ENCODE measurements at regions not wholly inside any gene's neighbourhood (a gene's known extent, or its start where the extent isn't known, plus 50 kb on each side); places are given as distances from the start of the nearest gene placed in this dataset.

DNA sequence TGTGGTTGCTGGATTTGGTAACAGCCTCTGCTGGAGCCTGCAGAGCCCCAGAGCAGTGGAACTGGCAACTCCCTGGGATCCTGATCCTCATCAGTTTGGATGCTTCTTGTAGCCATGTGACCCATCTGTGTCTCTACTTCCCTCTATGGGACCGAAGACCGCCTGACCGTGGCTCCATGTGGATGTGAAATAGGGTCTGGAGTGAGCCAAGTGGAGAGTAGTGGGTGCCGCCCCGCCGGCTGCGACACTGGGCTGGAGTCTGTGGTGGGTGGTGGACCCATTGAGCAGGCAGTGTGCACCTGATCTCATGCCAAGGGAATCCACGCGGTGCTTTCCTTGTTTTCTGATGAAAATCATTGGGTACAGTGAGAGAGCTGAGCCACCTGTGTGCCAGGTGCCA, 543.2 kb upstream of the B3GAT1 start:
- TF ChIP-seq JUN (IDR thresholded peaks at IDR 0.05; ENCODE audit: low read depth, low read length) (no peak), TCF12 (IDR thresholded peaks at IDR 0.05; ENCODE audit: low read depth, low read length) (no peak), YY1 (IDR thresholded peaks at IDR 0.05; ENCODE audit: low read depth, low read length) (no peak), POLR2AphosphoS5 (IDR thresholded peaks at IDR 0.05; ENCODE audit: low read depth, low read length) (no peak), PHF8 (conservative IDR thresholded peaks at IDR 0.05; ENCODE audit: low read depth, low read length) (no peak), TEAD4 (IDR thresholded peaks at IDR 0.05; ENCODE audit: low read depth, low read length) (no peak), JUND (IDR thresholded peaks at IDR 0.05; ENCODE audit: low read length) (no peak)
- TF ChIP-seq, protein P1, sequence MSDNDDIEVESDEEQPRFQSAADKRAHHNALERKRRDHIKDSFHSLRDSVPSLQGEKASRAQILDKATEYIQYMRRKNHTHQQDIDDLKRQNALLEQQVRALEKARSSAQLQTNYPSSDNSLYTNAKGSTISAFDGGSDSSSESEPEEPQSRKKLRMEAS (IDR thresholded peaks at IDR 0.05) = no peak
- TF ChIP-seq, protein P2, sequence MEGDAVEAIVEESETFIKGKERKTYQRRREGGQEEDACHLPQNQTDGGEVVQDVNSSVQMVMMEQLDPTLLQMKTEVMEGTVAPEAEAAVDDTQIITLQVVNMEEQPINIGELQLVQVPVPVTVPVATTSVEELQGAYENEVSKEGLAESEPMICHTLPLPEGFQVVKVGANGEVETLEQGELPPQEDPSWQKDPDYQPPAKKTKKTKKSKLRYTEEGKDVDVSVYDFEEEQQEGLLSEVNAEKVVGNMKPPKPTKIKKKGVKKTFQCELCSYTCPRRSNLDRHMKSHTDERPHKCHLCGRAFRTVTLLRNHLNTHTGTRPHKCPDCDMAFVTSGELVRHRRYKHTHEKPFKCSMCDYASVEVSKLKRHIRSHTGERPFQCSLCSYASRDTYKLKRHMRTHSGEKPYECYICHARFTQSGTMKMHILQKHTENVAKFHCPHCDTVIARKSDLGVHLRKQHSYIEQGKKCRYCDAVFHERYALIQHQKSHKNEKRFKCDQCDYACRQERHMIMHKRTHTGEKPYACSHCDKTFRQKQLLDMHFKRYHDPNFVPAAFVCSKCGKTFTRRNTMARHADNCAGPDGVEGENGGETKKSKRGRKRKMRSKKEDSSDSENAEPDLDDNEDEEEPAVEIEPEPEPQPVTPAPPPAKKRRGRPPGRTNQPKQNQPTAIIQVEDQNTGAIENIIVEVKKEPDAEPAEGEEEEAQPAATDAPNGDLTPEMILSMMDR (IDR thresholded peaks at IDR 0.05; ENCODE audit: control extremely low read depth in 1 of 3, insufficient read depth in 1 of 3, low read depth in 1 of 3, low read length in 3 of 3) = no peak
